ENCODE measurements at regions not wholly inside any gene's neighbourhood (a gene's known extent, or its start where the extent isn't known, plus 50 kb on each side); places are given as distances from the start of the nearest gene placed in this dataset.

GRCh38 chr20:7274870-7275269 is 507.4 kb downstream of the BMP2 start:
- Histone ChIP-seq H2BK15ac (ENCODE audit: low read length) (no peak overlapping the region), H2BK5ac (ENCODE audit: low read length) (no peak overlapping the region), H3K9ac (ENCODE audit: low read depth, low read length, poor library complexity) (no peak overlapping the region), H4K8ac (ENCODE audit: low read depth, low read length) (no peak overlapping the region), H3K79me1 (ENCODE audit: low read depth, low read length) (no peaks in the 10 kb centered on the region), H2BK12ac (ENCODE audit: low read length) (no peak overlapping the region), H3K9me3 (replicated peaks in 1 of 2; ENCODE audit: control insufficient read depth in 2 of 2, insufficient read depth in 1 of 2, low read depth in 1 of 2, low read length in 2 of 2) (no peaks in the 10 kb centered on the region), H3K4me3 (ENCODE audit: low read length in 2 of 2) (no peak overlapping the region), H3K14ac (ENCODE audit: low read length) (no peak overlapping the region), H3K18ac (ENCODE audit: low read length) (no peak overlapping the region), H2AFZ (ENCODE audit: low read length) (no peak overlapping the region), H3K4ac (ENCODE audit: low read length) (no peak overlapping the region), H3K27me3 (ENCODE audit: control insufficient read depth in 3 of 3, insufficient read depth in 3 of 3, low read depth in 1 of 3, low read length in 3 of 3) (no peaks in the 10 kb centered on the region), H4K91ac (ENCODE audit: low read depth, low read length, poor library complexity) (no peak overlapping the region), H3K4me2 (ENCODE audit: insufficient read depth, low read length, poor library complexity, severe bottlenecking) (no peak overlapping the region), H3K36me3 (replicated peaks in 1 of 2; ENCODE audit: control insufficient read depth in 2 of 2, insufficient read depth in 2 of 2, low read length in 2 of 2) (no peaks in the 10 kb centered on the region), H3K4me1 (ENCODE audit: control insufficient read depth in 2 of 2, insufficient read depth in 1 of 2, low read depth in 1 of 2, low read length in 2 of 2) (no peaks in the 10 kb centered on the region), H3K23ac (ENCODE audit: low read depth, low read length, poor library complexity) (no peak overlapping the region), H2BK120ac (ENCODE audit: low read depth, low read length) (no peak overlapping the region), H3K27ac (replicated peaks; ENCODE audit: low read length) (no peak overlapping the region), H2AK5ac (ENCODE audit: low read depth, low read length) (no peak overlapping the region)
- no peak for DNase-seq (ENCODE audit: low spot score)

GRCh38 chr20:7275645-7276237 is 508.3 kb downstream of the BMP2 start:
- Histone ChIP-seq H3K27ac (replicated peaks; ENCODE audit: low read length) (no peak overlapping the region), H2BK15ac (ENCODE audit: low read length) (no peak overlapping the region), H2BK120ac (ENCODE audit: low read depth, low read length) (no peak overlapping the region), H2BK5ac (ENCODE audit: low read length) (no peak overlapping the region), H4K8ac (ENCODE audit: low read depth, low read length) (no peak overlapping the region), H2AFZ (ENCODE audit: low read length) (no peak overlapping the region), H3K23ac (ENCODE audit: low read depth, low read length, poor library complexity) (no peak overlapping the region), H2BK12ac (ENCODE audit: low read length) (no peak overlapping the region), H3K4me2 (ENCODE audit: insufficient read depth, low read length, poor library complexity, severe bottlenecking) (no peak overlapping the region), H3K14ac (ENCODE audit: low read length) (no peak overlapping the region), H3K27me3 (ENCODE audit: control insufficient read depth in 3 of 3, insufficient read depth in 3 of 3, low read depth in 1 of 3, low read length in 3 of 3) (no peaks in the 10 kb centered on the region), H4K91ac (ENCODE audit: low read depth, low read length, poor library complexity) (no peak overlapping the region), H3K79me1 (ENCODE audit: low read depth, low read length) (no peaks in the 10 kb centered on the region), H3K36me3 (replicated peaks in 1 of 2; ENCODE audit: control insufficient read depth in 2 of 2, insufficient read depth in 2 of 2, low read length in 2 of 2) (no peaks in the 10 kb centered on the region), H3K9ac (ENCODE audit: low read depth, low read length, poor library complexity) (no peak overlapping the region), H3K4ac (ENCODE audit: low read length) (no peak overlapping the region), H3K4me3 (ENCODE audit: low read length in 2 of 2) (no peak overlapping the region), H3K4me1 (ENCODE audit: control insufficient read depth in 2 of 2, insufficient read depth in 1 of 2, low read depth in 1 of 2, low read length in 2 of 2) (no peaks in the 10 kb centered on the region), H3K18ac (ENCODE audit: low read length) (no peak overlapping the region), H3K9me3 (replicated peaks in 1 of 2; ENCODE audit: control insufficient read depth in 2 of 2, insufficient read depth in 1 of 2, low read depth in 1 of 2, low read length in 2 of 2) (no peaks in the 10 kb centered on the region), H2AK5ac (ENCODE audit: low read depth, low read length) (no peak overlapping the region)
- no peak for DNase-seq (ENCODE audit: low spot score)
- no CpG with 5 or more reads among the region's 3 CpGs for WGBS, 2 donors (ENCODE audit: extremely low coverage in 2 of 2, insufficient read length in 2 of 2, insufficient replicate concordance in 1 of 2)

- Histone ChIP-seq H2BK5ac (ENCODE audit: low read length) (no peak overlapping the region), H4K91ac (ENCODE audit: low read depth, low read length, poor library complexity) (no peak overlapping the region), H3K36me3 (replicated peaks in 1 of 2; ENCODE audit: control insufficient read depth in 2 of 2, insufficient read depth in 2 of 2, low read length in 2 of 2) (no peaks in the 10 kb centered on the region), H3K18ac (ENCODE audit: low read length) (no peak overlapping the region), H3K23ac (ENCODE audit: low read depth, low read length, poor library complexity) (no peak overlapping the region), H3K79me1 (ENCODE audit: low read depth, low read length) (no peaks in the 10 kb centered on the region), H2AFZ (ENCODE audit: low read length) (no peak overlapping the region), H2BK15ac (ENCODE audit: low read length) (no peak overlapping the region), H3K14ac (ENCODE audit: low read length) (no peak overlapping the region), H3K4me3 (ENCODE audit: low read length in 2 of 2) (no peak overlapping the region), H2BK120ac (ENCODE audit: low read depth, low read length) (no peak overlapping the region), H3K4me1 (ENCODE audit: control insufficient read depth in 2 of 2, insufficient read depth in 1 of 2, low read depth in 1 of 2, low read length in 2 of 2) (no peaks in the 10 kb centered on the region), H3K4ac (ENCODE audit: low read length) (no peak overlapping the region), H3K27me3 (ENCODE audit: control insufficient read depth in 3 of 3, insufficient read depth in 3 of 3, low read depth in 1 of 3, low read length in 3 of 3) (no peaks in the 10 kb centered on the region), H3K27ac (replicated peaks; ENCODE audit: low read length) (no peak overlapping the region), H4K8ac (ENCODE audit: low read depth, low read length) (no peak overlapping the region), H3K9ac (ENCODE audit: low read depth, low read length, poor library complexity) (no peak overlapping the region), H3K9me3 (replicated peaks in 1 of 2; ENCODE audit: control insufficient read depth in 2 of 2, insufficient read depth in 1 of 2, low read depth in 1 of 2, low read length in 2 of 2) (no peaks in the 10 kb centered on the region), H3K4me2 (ENCODE audit: insufficient read depth, low read length, poor library complexity, severe bottlenecking) (no peak overlapping the region), H2AK5ac (ENCODE audit: low read depth, low read length) (no peak overlapping the region), H2BK12ac (ENCODE audit: low read length) (no peak overlapping the region)
- peak; percentile 84 for DNase-seq (ENCODE audit: low spot score)
- WGBS, 2 donors (ENCODE audit: extremely low coverage in 2 of 2, insufficient read length in 2 of 2, insufficient replicate concordance in 1 of 2) = no CpG with 5 or more reads among the region's 9 CpGs
These were observed 518.6 kb downstream of the BMP2 start for GRCh38 chr20:7285918-7286556.

- no peak overlapping the region for H4K91ac ChIP-seq (ENCODE audit: low read depth, low read length, poor library complexity)
- H3K27ac ChIP-seq (replicated peaks; ENCODE audit: low read length) = no peak overlapping the region
- H3K9me3 ChIP-seq (replicated peaks in 1 of 2; ENCODE audit: control insufficient read depth in 2 of 2, insufficient read depth in 1 of 2, low read depth in 1 of 2, low read length in 2 of 2) = no peaks in the 10 kb centered on the region
- H2BK12ac ChIP-seq (ENCODE audit: low read length) = no peak overlapping the region
- H3K4me3 ChIP-seq (ENCODE audit: low read length in 2 of 2) = no peak overlapping the region
- H2BK5ac ChIP-seq (ENCODE audit: low read length) = no peak overlapping the region
- H2AFZ ChIP-seq (ENCODE audit: low read length) = no peak overlapping the region
- H3K9ac ChIP-seq (ENCODE audit: low read depth, low read length, poor library complexity) = no peak overlapping the region
- no peak overlapping the region for H2AK5ac ChIP-seq (ENCODE audit: low read depth, low read length)
- H3K4me2 ChIP-seq (ENCODE audit: insufficient read depth, low read length, poor library complexity, severe bottlenecking) = no peak overlapping the region
- no peak overlapping the region for H2BK120ac ChIP-seq (ENCODE audit: low read depth, low read length)
- H3K4me1 ChIP-seq (ENCODE audit: control insufficient read depth in 2 of 2, insufficient read depth in 1 of 2, low read depth in 1 of 2, low read length in 2 of 2) = peaks cover 0 to 2% of the 10 kb centered on the region in 2 donors
- whole genome bisulfite sequencing, 2 donors (ENCODE audit: extremely low coverage in 2 of 2, insufficient read length in 2 of 2, insufficient replicate concordance in 1 of 2) = no CpG with 5 or more reads among the region's 2 CpGs
- H3K79me1 ChIP-seq (ENCODE audit: low read depth, low read length) = no peaks in the 10 kb centered on the region
- no peaks in the 10 kb centered on the region for H3K36me3 ChIP-seq (replicated peaks in 1 of 2; ENCODE audit: control insufficient read depth in 2 of 2, insufficient read depth in 2 of 2, low read length in 2 of 2)
- H3K4ac ChIP-seq (ENCODE audit: low read length) = no peak overlapping the region
- no peaks in the 10 kb centered on the region for H3K27me3 ChIP-seq (ENCODE audit: control insufficient read depth in 3 of 3, insufficient read depth in 3 of 3, low read depth in 1 of 3, low read length in 3 of 3)
- no peak overlapping the region for H2BK15ac ChIP-seq (ENCODE audit: low read length)
- no peak for DNase-seq (ENCODE audit: low spot score)
- no peak overlapping the region for H3K14ac ChIP-seq (ENCODE audit: low read length)
- no peak overlapping the region for H3K18ac ChIP-seq (ENCODE audit: low read length)
- no peak overlapping the region for H3K23ac ChIP-seq (ENCODE audit: low read depth, low read length, poor library complexity)
- no peak overlapping the region for H4K8ac ChIP-seq (ENCODE audit: low read depth, low read length)
These were observed 523.9 kb downstream of the BMP2 start for GRCh38 chr20:7291323-7291943.

Measured in neuronal stem cell (in vitro differentiated cells).